ENCODE measurements at regions not wholly inside any gene's neighbourhood (a gene's known extent, or its start where the extent isn't known, plus 50 kb on each side); places are given as distances from the start of the nearest gene placed in this dataset.

- TF ChIP-seq CTCF (IDR thresholded peaks at IDR 0.05) = no peak
- no peak for TF ChIP-seq ZFX (IDR thresholded peaks at IDR 0.05; ENCODE audit: borderline replicate concordance)
Observed at GRCh38 chr4:165760182-165760581, 112.9 kb upstream of the TLL1 start.
